Trophoblast cell (in vitro differentiated cells and primary cell): ENCODE measurements at regions not wholly inside any gene's neighbourhood (a gene's known extent, or its start where the extent isn't known, plus 50 kb on each side); places are given as distances from the start of the nearest gene placed in this dataset.

ENCODE experiments used
- DNase-seq, 2 donors: peaks; one replicate each; pipeline ENCODE4 v3.0.0-alpha.2; 2016
- H2AFZ ChIP-seq: 2 replicates; pipeline ENCODE4 v1.6.1; 2013; ENCODE audit warnings: low read length, moderate library complexity, mild to moderate bottlenecking; ENCODE audit not compliant: insufficient read depth, poor library complexity
- H2AK5ac ChIP-seq: 2 replicates; pipeline ENCODE4 v1.6.1; 2013; ENCODE audit warnings: mild to moderate bottlenecking, low read length
- H2BK120ac ChIP-seq: 2 replicates; pipeline ENCODE4 v1.6.1; 2013; ENCODE audit warnings: low read length, mild to moderate bottlenecking, moderate library complexity; ENCODE audit not compliant: insufficient read depth, poor library complexity
- H2BK12ac ChIP-seq: 2 replicates; pipeline ENCODE4 v1.6.1; 2013; ENCODE audit warnings: mild to moderate bottlenecking, low read length, moderate library complexity
- H2BK5ac ChIP-seq: 2 replicates; pipeline ENCODE4 v1.6.1; 2013; ENCODE audit warnings: low read length, low read depth, moderate library complexity, mild to moderate bottlenecking; ENCODE audit not compliant: poor library complexity
- H3K14ac ChIP-seq: 2 replicates; pipeline ENCODE4 v1.6.1; 2013; ENCODE audit warnings: mild to moderate bottlenecking, low read length
- H3K18ac ChIP-seq: 2 replicates; pipeline ENCODE4 v1.6.1; 2013; ENCODE audit warnings: mild to moderate bottlenecking, low read length
- H3K23ac ChIP-seq: 2 replicates; pipeline ENCODE4 v1.6.1; 2013; ENCODE audit warnings: low read length
- H3K27ac ChIP-seq: 2 replicates; pipeline ENCODE4 v1.5.1; 2013; ENCODE audit warnings: low read depth, mild to moderate bottlenecking, inconsistent platforms, low read length, moderate library complexity
- H3K27me3 ChIP-seq: 2 replicates; pipeline ENCODE4 v1.6.1; 2013; ENCODE audit warnings: inconsistent platforms, mild to moderate bottlenecking, low read length, moderate library complexity; ENCODE audit not compliant: insufficient read depth
- H3K36me3 ChIP-seq, 2 experiments: 1 replicate in 1 of 2; 2 replicates in 1 of 2; pipeline ENCODE4 v1.6.1; 2013; ENCODE audit warnings: low read length in 2 of 2, mild to moderate bottlenecking in 2 of 2, moderate library complexity in 1 of 2; ENCODE audit not compliant: insufficient read depth in 2 of 2, control insufficient read depth in 1 of 2
- H3K4ac ChIP-seq: 2 replicates; pipeline ENCODE4 v1.6.1; 2013; ENCODE audit warnings: low read depth, mild to moderate bottlenecking, low read length, moderate library complexity
- H3K4me1 ChIP-seq, 2 experiments: 1 replicate in 1 of 2; 2 replicates in 1 of 2; pipeline ENCODE4 v1.6.1; 2013; ENCODE audit warnings: low read length in 2 of 2, mild to moderate bottlenecking in 2 of 2, moderate library complexity in 1 of 2; ENCODE audit not compliant: insufficient read depth in 2 of 2, control insufficient read depth in 1 of 2
- H3K4me2 ChIP-seq: 2 replicates; pipeline ENCODE4 v1.6.1; 2013; ENCODE audit warnings: inconsistent platforms, mild to moderate bottlenecking, low read length, moderate library complexity
- H3K4me3 ChIP-seq: 2 replicates; pipeline ENCODE4 v1.5.1; 2013; ENCODE audit warnings: mild to moderate bottlenecking, low read depth, low read length, inconsistent platforms
- H3K79me1 ChIP-seq: one replicate; pipeline ENCODE4 v1.6.1; 2013; ENCODE audit warnings: low read length
- H3K79me2 ChIP-seq: 2 replicates; pipeline ENCODE4 v1.6.1; 2013; ENCODE audit warnings: low read length, mild to moderate bottlenecking; ENCODE audit not compliant: control insufficient read depth, insufficient read depth, poor library complexity
- H3K9ac ChIP-seq: 2 replicates; pipeline ENCODE4 v1.6.1; 2013; ENCODE audit warnings: mild to moderate bottlenecking, low read length
- H3K9me3 ChIP-seq: 2 replicates; pipeline ENCODE4 v1.6.1; 2013; ENCODE audit warnings: low read depth, mild to moderate bottlenecking, control low read depth, inconsistent platforms, low read length; ENCODE audit not compliant: insufficient read depth
- H4K12ac ChIP-seq: 2 replicates; pipeline ENCODE4 v1.6.1; 2013; ENCODE audit warnings: low read depth, mild to moderate bottlenecking, low read length, moderate library complexity
- H4K8ac ChIP-seq: 2 replicates; pipeline ENCODE4 v1.6.1; 2013; ENCODE audit warnings: low read depth, mild to moderate bottlenecking, low read length, moderate library complexity
- H4K91ac ChIP-seq: one replicate; pipeline ENCODE4 v1.6.1; 2013; ENCODE audit warnings: low read depth, mild to moderate bottlenecking, low read length, moderate library complexity
- WGBS: extraction: QIAGEN DNeasy Blood & Tissue Kit; methylation state at CpG from one replicate; pipeline ENCODE4 v1.1.7; 2013; ENCODE audit warnings: missing lambda C conversion rate; ENCODE audit not compliant: insufficient read length, insufficient coverage; ENCODE audit errors: extremely low coverage; 5-methylcytosine and 5-hydroxymethylcytosine counted together

- no peak overlapping the region for H2BK120ac ChIP-seq
- no peak overlapping the region for H3K18ac ChIP-seq
- no peak overlapping the region for H4K12ac ChIP-seq
- H3K9ac ChIP-seq = no peak overlapping the region
- H3K23ac ChIP-seq = no peak overlapping the region
- no peaks in the 10 kb centered on the region for H3K27me3 ChIP-seq
- H2AFZ ChIP-seq = no peak overlapping the region
- no peaks in the 10 kb centered on the region for H3K36me3 ChIP-seq
- H3K27ac ChIP-seq = no peak overlapping the region
- WGBS = no CpG with 5 or more reads among the region's 3 CpGs
- H2AK5ac ChIP-seq = no peak overlapping the region
- no peak overlapping the region for H3K14ac ChIP-seq
- H4K91ac ChIP-seq = no peak overlapping the region
- H3K4me3 ChIP-seq = no peak overlapping the region
- no peak for DNase-seq
- H3K4me1 ChIP-seq = peaks cover 4 to 7% of the 10 kb centered on the region in 2 experiments
- H3K79me1 ChIP-seq = no peaks in the 10 kb centered on the region
- no peak overlapping the region for H3K4ac ChIP-seq
- no peak overlapping the region for H2BK5ac ChIP-seq
- H4K8ac ChIP-seq = no peak overlapping the region
- no peaks in the 10 kb centered on the region for H3K9me3 ChIP-seq
- H3K79me2 ChIP-seq = no peaks in the 10 kb centered on the region
- no peak overlapping the region for H3K4me2 ChIP-seq
- no peak overlapping the region for H2BK12ac ChIP-seq
These were observed 155.9 kb upstream of the RBM19 start for GRCh38 chr12:114122016-114122415.

- H3K79me2 ChIP-seq = no peaks in the 10 kb centered on the region
- no CpG with 5 or more reads among the region's 2 CpGs for WGBS
- no peaks in the 10 kb centered on the region for H3K79me1 ChIP-seq
- H3K9me3 ChIP-seq = peaks cover 4% of the 10 kb centered on the region
- H2AK5ac ChIP-seq = no peak overlapping the region
- H3K23ac ChIP-seq = no peak overlapping the region
- no peaks in the 10 kb centered on the region for H3K36me3 ChIP-seq
- H4K8ac ChIP-seq = no peak overlapping the region
- peaks cover 4 to 7% of the 10 kb centered on the region in 2 experiments for H3K4me1 ChIP-seq
- H3K27me3 ChIP-seq = no peaks in the 10 kb centered on the region
- H3K27ac ChIP-seq = no peak overlapping the region
- H2BK120ac ChIP-seq = no peak overlapping the region
- H4K12ac ChIP-seq = no peak overlapping the region
- H3K4me3 ChIP-seq = no peak overlapping the region
- H3K14ac ChIP-seq = no peak overlapping the region
- no peak overlapping the region for H3K4ac ChIP-seq
- no peak overlapping the region for H3K4me2 ChIP-seq
- DNase-seq = no peak
- no peak overlapping the region for H3K9ac ChIP-seq
- no peak overlapping the region for H4K91ac ChIP-seq
- H2BK5ac ChIP-seq = no peak overlapping the region
- H3K18ac ChIP-seq = no peak overlapping the region
- no peak overlapping the region for H2AFZ ChIP-seq
- H2BK12ac ChIP-seq = no peak overlapping the region
These were observed 153.2 kb upstream of the RBM19 start for GRCh38 chr12:114119316-114119715.

DNA sequence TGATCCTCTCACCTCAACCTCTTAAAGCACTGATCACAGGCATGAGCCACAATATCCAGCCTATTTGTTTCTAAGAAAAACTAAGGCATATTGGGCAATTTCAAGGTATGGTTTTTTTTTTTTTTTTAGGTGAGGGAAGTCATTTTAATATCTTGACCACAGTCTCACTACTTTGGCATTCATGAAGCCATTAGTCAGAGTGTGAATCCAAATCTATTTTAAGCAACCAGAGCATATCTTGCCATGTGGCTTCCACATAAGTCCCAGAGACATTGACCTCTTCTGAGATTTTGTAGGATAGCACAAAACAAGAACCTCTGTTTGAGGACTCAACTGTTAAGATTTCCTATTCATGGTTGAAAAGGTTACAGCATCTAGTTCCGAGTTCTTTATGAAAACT lies 130.3 kb upstream of the RBM19 start:
- Histone ChIP-seq H4K8ac (no peak overlapping the region), H3K4me2 (no peak overlapping the region), H3K27ac (no peak overlapping the region), H3K14ac (no peak overlapping the region), H4K12ac (no peak overlapping the region), H2BK120ac (no peak overlapping the region), H3K9me3 (peaks cover 6% of the 10 kb centered on the region), H2BK5ac (no peak overlapping the region), H3K9ac (no peak overlapping the region), H2AFZ (no peak overlapping the region), H3K4me3 (no peak overlapping the region), H4K91ac (no peak overlapping the region), H3K4me1 (no peaks in the 10 kb centered on the region), H3K79me1 (no peaks in the 10 kb centered on the region), H3K27me3 (no peaks in the 10 kb centered on the region), H2AK5ac (no peak overlapping the region), H2BK12ac (no peak overlapping the region), H3K4ac (no peak overlapping the region), H3K36me3 (no peaks in the 10 kb centered on the region), H3K23ac (no peak overlapping the region), H3K18ac (no peak overlapping the region), H3K79me2 (no peaks in the 10 kb centered on the region)
- no CpG with 5 or more reads among the region's 1 CpG for WGBS
- DNase-seq = no peak

DNA sequence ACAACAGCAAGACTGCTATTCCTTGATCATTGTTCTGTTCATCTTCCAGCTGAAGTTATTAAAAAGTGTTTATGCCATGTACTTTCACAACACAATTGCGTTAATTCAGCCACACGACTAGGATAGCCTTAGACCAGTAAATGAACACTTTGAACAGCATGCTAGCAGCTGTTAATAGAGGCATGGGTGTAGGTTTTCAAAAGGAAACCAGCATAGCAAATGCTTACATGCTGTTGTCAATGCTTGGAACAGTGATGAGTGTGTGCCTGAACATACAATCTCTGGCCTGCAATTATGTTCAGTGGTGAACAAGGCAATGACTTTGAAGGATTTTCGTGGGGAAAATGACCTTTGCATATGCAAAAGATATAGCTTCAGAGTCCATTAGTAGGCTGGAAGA lies 127.4 kb upstream of the RBM19 start:
- no peak overlapping the region for H2BK12ac ChIP-seq
- H2AK5ac ChIP-seq = no peak overlapping the region
- H3K4me3 ChIP-seq = no peak overlapping the region
- H3K9ac ChIP-seq = no peak overlapping the region
- H3K27ac ChIP-seq = no peak overlapping the region
- peaks cover 10% of the 10 kb centered on the region for H3K9me3 ChIP-seq
- no peak overlapping the region for H2BK5ac ChIP-seq
- no peak overlapping the region for H3K4me2 ChIP-seq
- no peak overlapping the region for H4K91ac ChIP-seq
- H3K36me3 ChIP-seq = no peaks in the 10 kb centered on the region
- no peaks in the 10 kb centered on the region for H3K79me1 ChIP-seq
- no CpG with 5 or more reads among the region's 3 CpGs for WGBS
- DNase-seq = no peak
- no peaks in the 10 kb centered on the region for H3K79me2 ChIP-seq
- H4K8ac ChIP-seq = no peak overlapping the region
- no peak overlapping the region for H4K12ac ChIP-seq
- H3K18ac ChIP-seq = no peak overlapping the region
- H3K23ac ChIP-seq = no peak overlapping the region
- no peaks in the 10 kb centered on the region for H3K27me3 ChIP-seq
- H2BK120ac ChIP-seq = no peak overlapping the region
- H3K14ac ChIP-seq = no peak overlapping the region
- no peaks in the 10 kb centered on the region for H3K4me1 ChIP-seq
- no peak overlapping the region for H2AFZ ChIP-seq
- no peak overlapping the region for H3K4ac ChIP-seq
